NOMO-1 treated with dmso at 0.1 percent for 144 hours (cell line): ENCODE measurements at regions not wholly inside any gene's neighbourhood (a gene's known extent, or its start where the extent isn't known, plus 50 kb on each side); places are given as distances from the start of the nearest gene placed in this dataset.

Experiments used
- DNase-seq: peaks from one replicate; lab custom pipeline; 2025; ENCODE audit not compliant: unreplicated experiment; lab: John Stamatoyannopoulos, UW

DNA sequence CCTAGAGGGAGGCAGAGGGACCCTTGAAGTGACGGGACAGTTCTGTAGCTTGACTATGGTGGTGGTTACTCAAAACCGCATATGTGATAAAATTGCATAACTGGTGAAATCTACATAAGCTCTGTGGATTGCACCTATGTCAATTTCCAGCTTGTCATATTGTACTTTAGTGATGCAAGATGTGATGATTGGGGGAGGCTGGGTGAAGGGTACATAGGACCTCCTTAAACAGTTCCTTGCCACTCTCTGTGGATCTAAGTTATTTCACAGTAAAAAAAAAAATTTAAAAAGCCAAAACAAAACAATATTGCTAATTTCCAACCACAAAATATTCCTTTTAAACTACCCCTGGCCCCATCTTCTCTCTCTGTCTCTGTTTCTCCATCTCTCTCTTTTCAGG lies 472.6 kb upstream of the SULF2 start:
- DNase-seq: no peak

DNA sequence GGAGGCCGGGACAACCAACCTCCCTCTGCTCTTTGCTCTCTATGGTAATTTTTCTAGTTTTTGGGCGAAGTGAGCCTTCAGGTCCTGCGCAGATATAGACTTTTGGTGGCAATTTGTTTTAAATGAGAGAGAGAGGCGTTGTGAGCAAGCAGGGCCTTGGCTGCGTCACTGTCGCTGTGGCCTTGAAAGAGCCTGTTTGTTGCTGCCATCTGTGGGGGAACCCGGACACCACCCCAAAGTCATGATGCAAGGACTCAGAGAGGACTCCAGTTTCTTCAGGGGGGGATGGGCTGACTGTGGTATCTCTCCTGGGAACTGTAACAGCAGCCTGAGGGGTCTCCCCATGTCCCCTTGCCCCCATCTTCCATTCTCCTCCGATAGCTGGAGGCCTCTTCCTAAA lies 462.7 kb upstream of the SULF2 start:
- DNase-seq: no peak

DNA sequence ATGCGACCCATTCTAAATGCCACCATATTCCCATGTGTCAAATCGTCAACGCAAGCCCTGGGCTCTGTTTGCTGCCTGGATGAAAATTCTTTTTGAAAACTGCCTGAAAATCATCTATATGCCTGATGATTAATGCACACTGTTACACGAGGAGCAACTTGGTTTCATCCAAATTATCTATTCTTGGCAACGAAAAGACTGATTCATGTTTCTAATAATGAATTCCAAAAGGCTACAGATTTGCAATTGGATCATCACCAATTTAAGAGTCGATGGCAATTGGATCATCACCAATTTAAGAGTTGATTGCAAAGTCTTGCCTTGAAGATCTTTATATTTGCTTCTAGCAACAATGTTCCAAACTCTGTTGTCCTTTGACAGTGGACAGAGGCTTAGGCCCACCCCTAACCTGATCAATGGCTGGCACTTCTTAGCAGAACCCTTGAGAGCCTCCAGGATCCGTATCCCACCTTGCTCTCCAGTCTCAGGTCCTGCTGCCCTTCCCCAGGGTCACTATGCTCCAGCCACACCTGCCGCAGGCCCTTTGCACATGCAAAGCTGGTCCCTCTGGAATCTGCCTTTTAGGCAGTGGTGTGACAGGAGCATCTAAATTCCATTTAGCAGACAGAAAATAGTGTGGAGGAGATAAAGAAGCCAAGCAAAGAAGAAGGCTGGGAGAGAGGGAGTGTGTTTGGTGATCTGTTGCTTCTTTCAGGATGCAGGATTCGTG lies 460.9 kb upstream of the SULF2 start:
- no peak for DNase-seq

DNA sequence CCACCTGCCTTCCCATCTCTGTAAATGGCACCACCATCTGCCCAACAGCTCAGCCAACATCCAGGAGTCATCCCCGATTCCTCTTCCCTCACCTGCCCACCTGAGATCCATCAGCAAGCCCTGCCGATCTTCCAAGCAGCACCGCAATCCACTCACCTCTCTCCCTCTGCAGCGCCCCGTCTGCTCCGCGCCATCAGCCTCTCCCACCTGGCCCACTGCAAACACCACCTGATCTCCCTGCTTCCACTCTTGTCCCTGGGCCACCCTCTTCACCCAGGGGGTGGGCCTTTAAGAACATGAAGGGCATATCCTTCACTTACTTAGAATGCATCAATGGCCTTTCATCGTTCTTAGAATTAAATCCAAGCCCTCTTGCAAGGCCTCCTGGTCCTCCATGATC lies 457.3 kb upstream of the SULF2 start:
- no peak for DNase-seq

DNA sequence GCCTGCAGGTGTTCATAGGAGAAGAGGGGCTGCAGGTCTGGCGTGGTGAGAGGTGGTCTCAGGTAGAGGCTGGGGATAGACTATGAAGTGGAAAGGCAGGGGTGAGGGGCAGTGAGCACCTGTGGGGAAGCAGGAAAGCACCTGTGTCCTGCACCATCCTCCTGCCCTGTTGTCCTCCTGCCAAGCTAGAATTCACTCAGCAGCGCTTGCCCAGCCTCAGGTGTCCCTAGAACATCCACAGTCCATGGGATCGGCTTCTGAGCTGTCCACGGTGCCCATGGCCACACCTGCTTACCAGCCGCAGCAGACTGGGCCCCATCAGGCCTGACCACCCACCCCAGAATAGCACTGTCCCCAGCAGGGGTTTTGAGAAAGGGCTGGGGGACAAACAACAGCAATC lies 456.2 kb upstream of the SULF2 start:
- no peak for DNase-seq

DNA sequence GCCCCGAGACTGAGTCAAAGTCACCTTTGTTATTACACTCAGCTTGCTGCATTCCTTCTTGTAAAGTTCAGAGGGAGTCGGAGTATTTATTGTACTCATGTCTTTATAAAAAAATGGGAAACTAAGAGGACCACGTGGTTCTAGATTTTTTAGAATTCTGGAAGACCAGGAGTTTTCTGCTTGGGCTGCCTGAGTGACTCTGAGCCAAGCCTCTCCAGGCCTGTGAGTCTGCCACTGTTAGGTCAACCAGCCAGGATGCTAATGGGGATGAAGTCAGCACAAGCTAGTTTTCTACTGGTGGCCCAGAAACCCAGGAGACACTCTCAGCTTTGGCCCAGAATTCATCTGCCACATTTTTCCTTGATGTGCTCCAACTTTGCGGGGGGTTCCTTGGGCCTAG lies 453.5 kb upstream of the SULF2 start:
- DNase-seq: no peak

DNA sequence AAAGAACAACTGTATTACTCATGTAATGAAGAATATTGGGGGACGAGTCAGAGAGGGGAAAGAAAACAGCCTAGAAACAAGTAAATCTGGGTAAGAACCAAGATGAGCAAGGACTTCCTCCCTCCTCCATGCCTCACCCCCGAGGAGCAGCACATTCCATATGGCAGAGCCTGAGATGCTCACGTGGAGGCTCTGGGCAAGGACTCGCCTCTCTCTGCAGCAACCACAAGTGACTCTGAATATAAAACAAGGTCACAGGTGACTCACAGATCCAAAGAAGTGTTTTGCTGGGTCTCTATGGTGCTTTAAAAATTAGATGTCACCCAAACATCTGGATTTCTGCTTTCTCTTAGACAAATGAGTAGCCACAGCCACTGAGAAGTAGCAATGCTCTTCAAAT lies 453.0 kb upstream of the SULF2 start:
- DNase-seq: no peak

DNA sequence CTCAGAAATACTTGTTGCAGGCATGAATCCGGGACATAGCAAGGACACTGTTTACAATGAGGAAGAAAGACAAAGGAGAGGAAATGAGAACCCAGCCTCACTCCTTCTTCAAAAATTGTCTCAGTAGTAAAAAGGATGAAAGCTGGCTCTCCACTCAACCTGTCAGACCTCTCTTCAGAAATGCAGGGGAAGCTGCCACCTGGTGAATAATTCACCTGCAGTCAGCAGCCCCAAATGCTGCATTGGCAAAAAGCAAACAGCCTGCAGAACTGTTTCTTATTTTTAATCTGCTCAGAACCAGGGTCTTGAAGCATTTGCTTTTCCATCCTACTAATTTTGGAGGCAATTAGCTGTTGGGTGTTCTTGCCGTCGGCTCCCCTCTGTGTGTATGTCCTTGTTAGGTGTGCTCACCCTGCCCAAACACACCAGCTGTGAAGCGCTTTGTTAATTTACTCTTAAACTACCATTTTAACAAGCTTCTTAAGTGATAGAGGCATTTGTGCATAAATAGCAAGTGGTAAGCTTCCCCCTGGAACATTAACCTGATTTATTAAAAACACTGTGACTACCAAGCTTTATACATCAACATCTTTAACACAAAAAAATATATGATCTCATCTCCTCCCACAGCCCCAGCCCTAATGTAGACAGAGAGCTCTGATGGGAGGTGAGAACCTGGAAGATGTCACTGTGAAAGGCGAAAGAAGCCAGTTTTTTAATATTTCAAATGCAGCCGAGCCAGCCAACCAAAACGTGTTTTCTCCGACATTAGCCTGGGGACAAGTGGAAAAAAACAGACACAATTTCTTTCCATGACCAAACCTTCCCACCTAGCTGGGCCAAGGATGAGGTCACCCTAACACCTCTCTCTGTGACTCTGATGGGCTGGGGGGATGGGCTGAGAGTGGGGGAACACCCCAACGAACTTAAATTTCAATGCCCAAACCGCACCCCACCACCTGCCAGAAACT lies 451.0 kb upstream of the SULF2 start:
- no peak for DNase-seq

DNA sequence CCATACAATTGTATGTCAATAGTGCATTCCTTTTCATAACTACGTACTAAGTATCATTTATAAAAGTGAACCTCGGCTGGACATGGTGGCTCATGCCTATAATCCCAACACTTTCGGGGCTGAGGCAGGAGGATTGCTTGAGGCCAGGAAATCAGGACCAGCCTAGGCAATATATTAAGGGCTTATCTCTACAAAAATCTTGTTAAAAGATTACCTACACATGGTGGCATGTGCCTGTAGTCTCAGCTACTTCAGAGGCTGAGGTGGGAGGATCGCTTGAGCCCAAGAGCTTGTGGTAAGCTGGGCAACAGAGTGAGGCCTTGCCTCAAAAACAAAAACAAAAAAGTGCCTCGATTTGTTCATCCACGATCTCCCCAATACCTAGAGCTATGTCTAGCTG lies 449.7 kb upstream of the SULF2 start:
- DNase-seq: no peak

DNA sequence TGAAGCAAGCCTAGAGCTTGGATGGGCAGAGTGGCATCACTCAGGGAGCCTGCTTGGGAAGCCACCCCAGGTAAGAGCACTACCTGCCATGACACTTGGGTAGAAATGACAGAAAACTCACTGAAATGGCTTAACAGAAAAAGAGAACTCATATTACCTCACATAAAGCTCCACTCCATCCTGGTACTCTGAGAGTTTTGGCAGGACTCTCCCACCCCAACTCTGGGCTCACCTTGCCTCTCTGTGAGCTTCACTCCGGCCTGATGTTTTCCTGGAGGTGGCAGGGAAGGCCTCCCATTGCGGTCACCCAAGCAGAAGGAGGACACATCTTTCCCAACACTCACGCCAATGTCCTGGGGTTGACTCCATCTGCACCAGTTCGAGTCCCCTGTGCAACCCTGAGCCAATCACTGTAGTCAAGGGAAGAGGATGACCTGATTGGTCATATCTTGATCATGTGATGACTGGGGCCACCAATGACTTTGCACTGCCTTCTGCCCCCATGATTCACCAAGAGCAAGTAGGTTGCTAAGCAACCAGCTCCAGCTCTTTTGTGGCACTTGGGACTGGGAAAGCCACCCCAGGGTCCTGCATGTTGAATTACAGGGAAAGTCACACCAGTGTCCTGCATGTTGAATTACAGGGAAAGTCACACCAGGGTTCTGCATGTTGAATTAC lies 446.1 kb upstream of the SULF2 start:
- no peak for DNase-seq

DNA sequence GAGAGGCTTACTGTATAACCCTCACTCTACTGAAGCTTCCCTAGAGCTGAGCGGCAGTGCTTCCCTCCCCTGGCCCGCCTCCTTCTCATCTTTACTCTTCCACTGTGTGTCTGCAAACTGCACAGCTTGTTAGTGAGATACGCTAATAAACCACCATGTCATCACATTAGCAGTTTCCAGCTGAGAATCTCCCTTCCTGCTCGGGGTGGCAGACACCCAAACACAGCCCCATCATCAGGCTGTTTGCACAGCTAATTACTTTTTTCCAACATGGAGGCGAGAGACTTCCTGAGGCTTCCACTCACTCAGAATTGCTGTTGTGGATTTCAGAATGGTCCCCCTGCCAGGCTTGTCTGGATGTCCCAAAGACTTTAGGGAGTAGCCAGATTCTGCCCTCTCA lies 444.9 kb upstream of the SULF2 start:
- DNase-seq: no peak

DNA sequence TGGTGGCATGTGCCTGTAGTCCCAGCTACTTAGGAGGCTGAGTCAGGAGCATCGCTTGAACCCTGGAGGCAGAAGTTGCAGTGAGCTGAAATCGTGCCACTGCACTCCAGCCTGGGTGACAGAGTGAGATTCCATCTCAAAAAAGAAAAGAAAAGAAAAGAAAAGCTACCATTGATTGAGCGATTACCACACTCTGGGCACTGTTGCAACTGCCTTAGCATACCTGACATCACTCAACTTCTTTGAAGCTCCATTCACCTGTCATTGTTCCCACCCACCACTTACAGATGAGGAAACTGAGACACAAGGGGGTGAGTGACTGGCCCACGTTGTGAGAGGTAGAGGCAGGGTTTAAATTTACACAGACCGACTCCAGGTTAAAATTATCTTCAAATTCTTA lies 442.1 kb upstream of the SULF2 start:
- no peak for DNase-seq

DNA sequence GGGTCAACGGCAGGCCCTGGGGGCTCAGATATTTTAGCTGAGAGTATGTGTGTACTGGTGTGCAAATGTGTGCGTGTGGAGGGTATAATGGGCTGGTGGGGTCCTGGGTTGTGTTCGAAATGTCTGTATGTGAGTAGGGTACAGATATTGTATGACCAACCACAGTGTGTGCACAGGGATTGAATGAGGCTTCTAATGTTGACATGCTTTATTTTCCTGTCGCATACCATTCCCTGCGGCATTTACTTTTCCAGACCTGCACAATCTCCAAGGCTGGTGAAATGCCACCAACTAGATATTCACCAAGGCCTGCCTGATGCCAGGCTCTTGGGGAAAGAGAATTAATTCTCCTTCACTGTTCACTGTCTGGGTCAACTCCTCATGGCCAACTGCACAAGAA lies 441.4 kb upstream of the SULF2 start:
- no peak for DNase-seq

DNA sequence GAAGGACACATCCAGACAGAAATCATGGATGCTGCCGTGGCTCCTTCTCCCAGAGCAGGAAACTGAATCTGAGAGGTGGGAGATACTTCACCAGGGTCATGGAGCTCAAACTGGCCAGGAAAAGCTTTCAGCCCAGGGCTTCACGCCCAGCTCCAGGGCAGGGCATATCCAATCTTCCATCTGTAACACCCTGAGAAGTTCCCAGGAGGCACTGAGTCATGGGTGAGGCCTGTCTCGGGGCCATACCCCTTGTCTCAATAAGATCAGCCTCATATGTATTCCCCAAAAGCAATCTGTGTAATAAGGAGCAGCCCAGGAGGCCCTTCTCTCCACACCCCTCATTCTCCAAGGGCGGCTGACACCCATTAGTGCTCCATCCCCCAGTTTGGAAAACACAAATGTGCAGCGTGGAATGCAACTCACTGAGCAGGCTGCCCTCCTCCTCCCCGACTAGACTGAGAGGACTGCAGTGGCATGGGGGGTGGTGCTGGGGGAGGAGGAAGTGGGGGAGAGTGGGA lies 439.3 kb upstream of the SULF2 start:
- DNase-seq: no peak

DNA sequence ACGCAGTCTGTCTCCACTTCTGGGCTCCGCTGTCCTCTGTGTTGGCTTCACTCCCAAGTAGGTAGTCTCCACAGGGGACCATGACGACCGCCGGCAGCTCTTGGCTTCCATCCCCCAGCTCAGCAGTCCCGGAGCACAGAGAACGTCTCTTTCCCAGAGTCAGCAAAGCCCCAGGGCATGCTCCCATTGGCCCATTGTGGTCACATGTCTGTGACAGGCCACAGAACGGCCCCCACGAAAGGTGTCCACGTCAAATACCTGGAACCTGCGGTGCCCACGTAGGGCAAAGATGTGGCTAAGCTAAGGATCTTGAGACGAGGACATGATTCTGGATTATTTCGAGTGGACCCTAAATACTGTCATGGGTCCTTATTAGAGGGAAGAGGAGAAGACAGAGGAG lies 438.4 kb upstream of the SULF2 start:
- no peak for DNase-seq

DNA sequence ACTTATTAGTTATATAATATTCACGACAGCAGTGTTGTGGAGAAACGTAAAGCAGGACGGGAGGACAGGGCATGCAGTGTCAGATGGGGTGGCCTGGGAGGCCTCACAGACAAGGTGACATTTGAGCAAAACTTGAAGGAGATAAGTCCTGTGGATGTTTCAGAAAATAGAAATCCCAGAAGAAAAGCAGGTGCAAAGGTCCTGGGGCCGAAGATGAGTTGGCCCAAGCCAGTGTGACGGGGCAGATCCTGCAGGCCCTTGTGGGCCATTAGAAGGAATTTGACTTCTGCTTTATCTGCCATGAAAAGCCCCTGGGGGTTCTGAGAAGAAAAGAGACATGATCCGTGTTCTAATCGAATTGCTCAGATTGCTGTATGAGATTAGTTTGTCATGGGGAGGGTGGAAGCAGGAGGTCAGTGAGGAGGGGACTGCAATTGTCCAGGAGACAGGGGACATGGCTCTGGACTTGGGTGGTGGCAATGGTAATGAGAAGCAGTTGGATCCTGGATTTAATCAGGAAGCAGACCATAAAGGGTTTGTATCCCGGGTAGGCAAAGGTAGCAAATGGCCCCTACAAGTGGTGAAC lies 437.4 kb upstream of the SULF2 start:
- no peak for DNase-seq

DNA sequence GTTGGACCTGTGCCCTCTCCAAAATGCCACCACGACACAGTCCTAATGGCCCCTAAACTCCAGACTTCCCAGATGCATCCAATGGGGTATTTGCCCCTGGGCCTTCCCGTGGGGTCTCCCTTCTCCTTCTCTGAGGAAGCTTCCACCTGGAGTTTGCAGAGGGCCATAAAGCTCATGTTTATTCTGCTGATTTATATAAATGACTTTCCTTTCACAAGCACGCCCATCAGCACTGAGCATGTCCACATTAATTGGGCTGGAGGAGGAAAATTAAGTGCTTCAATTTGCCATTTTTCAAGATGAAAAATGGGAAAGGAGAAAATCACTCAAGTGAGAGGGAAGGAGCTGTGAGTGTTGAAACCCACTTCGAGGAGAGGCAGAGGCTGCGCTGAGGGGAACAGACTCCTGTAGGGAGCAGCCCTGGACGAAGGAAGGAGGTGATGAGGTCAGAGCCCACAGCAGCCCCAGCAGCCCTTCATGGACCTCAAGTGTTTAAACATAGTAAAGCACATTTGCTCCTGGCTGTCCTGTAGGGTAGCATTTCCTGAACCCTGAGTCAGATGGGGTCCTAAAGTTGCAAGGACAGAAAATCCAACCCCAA lies 434.9 kb upstream of the SULF2 start:
- DNase-seq: no peak

DNA sequence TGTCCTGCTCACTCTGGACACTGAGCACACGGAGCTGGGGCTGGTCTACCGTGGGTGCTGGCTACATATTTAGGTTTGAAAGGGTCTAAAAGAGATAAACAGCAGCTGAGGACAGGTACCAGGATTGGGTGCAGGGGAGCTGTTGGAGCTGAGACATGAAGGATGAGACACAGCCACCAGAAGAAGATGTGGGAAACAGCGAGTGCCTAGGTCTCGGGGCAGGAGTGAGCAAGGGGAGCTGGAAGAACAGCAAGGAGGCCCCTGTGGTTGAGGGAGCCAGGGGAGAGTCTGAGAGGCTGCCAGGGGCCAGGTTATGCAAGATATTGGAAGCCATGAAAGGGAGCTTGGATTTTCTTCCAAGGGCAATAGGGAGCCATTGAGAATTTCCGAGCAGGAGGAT lies 434.0 kb upstream of the SULF2 start:
- DNase-seq: no peak

DNA sequence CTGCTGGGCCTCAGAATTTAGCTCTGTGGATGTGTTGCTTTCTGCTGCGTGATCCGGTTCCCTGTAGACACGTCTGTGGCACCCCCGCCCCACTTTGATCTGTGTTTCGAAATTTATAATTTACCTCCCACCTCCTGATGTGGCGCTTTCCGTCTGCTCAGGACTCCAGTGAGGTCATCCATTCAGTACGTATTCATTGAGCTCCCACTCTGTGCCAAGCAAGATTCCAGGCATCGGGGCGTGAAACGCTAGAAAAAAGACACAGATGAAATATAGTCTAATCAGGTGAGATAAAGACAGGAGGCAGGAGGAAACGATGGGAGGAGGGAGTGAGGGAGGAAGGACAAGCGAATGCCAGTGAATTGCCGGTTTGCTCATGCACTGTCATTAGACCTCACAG lies 431.9 kb upstream of the SULF2 start:
- no peak for DNase-seq

DNA sequence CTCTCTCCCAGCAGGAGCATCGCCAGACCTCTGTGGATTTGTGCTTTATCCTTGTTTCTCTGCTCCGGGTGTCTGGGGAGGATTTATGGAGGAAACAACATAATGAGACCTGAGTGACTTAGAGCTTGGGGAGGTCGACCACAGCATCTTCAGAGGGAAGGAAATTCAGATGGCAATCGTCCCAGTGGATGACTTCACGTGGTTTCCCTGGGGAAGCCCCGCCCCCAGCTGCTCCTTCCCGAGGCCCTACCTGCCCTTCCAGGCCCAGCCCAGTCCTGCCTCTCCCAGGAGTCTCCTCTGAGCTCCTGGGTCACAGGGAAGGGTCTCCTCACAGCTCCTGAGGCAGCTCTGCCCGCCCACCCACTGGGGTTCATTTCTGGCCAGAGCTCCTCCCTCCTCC lies 430.3 kb upstream of the SULF2 start:
- DNase-seq: no peak

DNA sequence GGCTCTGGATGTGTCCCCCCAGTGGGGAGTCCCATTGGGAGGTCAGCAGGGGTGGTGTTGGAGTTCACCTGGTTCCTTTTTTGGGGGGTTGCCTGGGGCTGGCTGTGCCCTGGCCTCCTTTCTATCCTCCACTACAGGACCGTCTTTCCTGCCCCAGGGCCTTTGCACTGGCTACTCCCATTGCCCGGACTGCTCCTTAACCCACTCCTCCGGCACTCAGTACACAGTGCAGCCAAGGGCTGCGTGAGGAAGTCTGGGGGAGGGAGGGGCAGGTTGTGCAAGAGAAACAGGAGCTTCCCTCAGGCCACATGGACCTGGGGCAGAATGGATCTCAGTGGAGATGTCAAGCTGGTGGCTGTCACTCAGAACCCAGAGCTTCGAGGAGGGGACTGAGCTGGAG lies 429.3 kb upstream of the SULF2 start:
- no peak for DNase-seq
